Testis (tissue), 2 donors: ENCODE measurements at regions not wholly inside any gene's neighbourhood (a gene's known extent, or its start where the extent isn't known, plus 50 kb on each side); places are given as distances from the start of the nearest gene placed in this dataset.

Experiments
- CTCF ChIP-seq, 3 experiments: fragments of 450-650 bp in 2 of 3; fragments of 200-600 bp in 1 of 3; sonication (generic) in 1 of 3; IDR thresholded peaks; one replicate each; pipeline ENCODE4 v1.5.1; 2016 to 2019; ENCODE audit warnings: antibody characterized with exemption in 3 of 3, mild to moderate bottlenecking in 2 of 3, moderate library complexity in 1 of 3
- POLR2A ChIP-seq: fragments of 450-650 bp; IDR thresholded peaks from one replicate; pipeline ENCODE4 v1.6.1; 2017; ENCODE audit warnings: antibody characterized with exemption, mild to moderate bottlenecking, moderate library complexity

- TF ChIP-seq CTCF (IDR thresholded peaks at IDR 0.05) = no peak
- TF ChIP-seq POLR2A = no peak
Measured at GRCh38 chr3:159937561-159938166, 51.0 kb upstream of the IL12A start.
